HT1080 (cell line): ENCODE measurements at regions not wholly inside any gene's neighbourhood (a gene's known extent, or its start where the extent isn't known, plus 50 kb on each side); places are given as distances from the start of the nearest gene placed in this dataset.

Source experiments
- DNase-seq: peaks from one replicate; pipeline ENCODE4 v3.0.0-alpha.2; 2015; ENCODE audit warnings: low read depth

GRCh38 chr4:120977435-120977997 lies 55.0 kb upstream of the PRDM5 start:
- peak; percentile 50 for DNase-seq

- no peak for DNase-seq
Observed at GRCh38 chr4:120973207-120973606, 50.7 kb upstream of the PRDM5 start.
